Activated CD4-positive, alpha-beta T cell treated with anti-CD3 and anti-CD28 coated beads for 48 hours (primary cell): ENCODE measurements at regions not wholly inside any gene's neighbourhood (a gene's known extent, or its start where the extent isn't known, plus 50 kb on each side); places are given as distances from the start of the nearest gene placed in this dataset.

ENCODE experiments used
- DNase-seq: peaks from one replicate; pipeline ENCODE4 v3.0.0-alpha.2; 2020

GRCh38 chr12:11446372-11446771 lies 51.0 kb upstream of the PRB2 start:
- no peak for DNase-seq

GRCh38 chr12:11457996-11458645 lies 62.8 kb upstream of the PRB2 start:
- DNase-seq, result no peak

GRCh38 chr12:11460343-11461023 lies 65.1 kb upstream of the PRB2 start:
- no peak for DNase-seq

- DNase-seq, result no peak
Measured at GRCh38 chr12:11461433-11461832, 66.1 kb upstream of the PRB2 start.

GRCh38 chr12:11477110-11477509 lies 81.7 kb upstream of the PRB2 start:
- no peak for DNase-seq

GRCh38 chr12:11482955-11483354 lies 87.6 kb upstream of the PRB2 start:
- DNase-seq, result no peak

- DNase-seq, result peak; percentile 86
Measured at GRCh38 chr12:11486623-11487444, 91.5 kb upstream of the PRB2 start.

- DNase-seq, result no peak
Measured at GRCh38 chr12:11496157-11496851, 100.9 kb upstream of the PRB2 start.

- DNase-seq, result no peak
Measured at GRCh38 chr12:11497438-11497837, 102.1 kb upstream of the PRB2 start.

GRCh38 chr12:11497995-11498394 lies 102.6 kb upstream of the PRB2 start:
- DNase-seq, result no peak

GRCh38 chr12:11498574-11498973 lies 103.2 kb upstream of the PRB2 start:
- DNase-seq, result peak; percentile 42

- DNase-seq, result no peak
Measured at GRCh38 chr12:11499806-11500187, 104.4 kb upstream of the PRB2 start.

- peak; percentile 87 for DNase-seq
Measured at GRCh38 chr12:11500188-11500860, 105.0 kb upstream of the PRB2 start.

- DNase-seq, result no peak
Measured at GRCh38 chr12:11500861-11501230, 105.5 kb upstream of the PRB2 start.

GRCh38 chr12:11508699-11509098 lies 113.3 kb upstream of the PRB2 start:
- DNase-seq, result no peak

- DNase-seq, result no peak
Measured at GRCh38 chr12:11509326-11509725, 114.0 kb upstream of the PRB2 start.

GRCh38 chr12:11510671-11511070 lies 115.3 kb upstream of the PRB2 start:
- no peak for DNase-seq

- DNase-seq, result no peak
Measured at GRCh38 chr12:11513288-11513687, 117.9 kb upstream of the PRB2 start.

GRCh38 chr12:11517080-11517479 lies 121.7 kb upstream of the PRB2 start:
- DNase-seq, result no peak

GRCh38 chr12:11524446-11524845 lies 125.0 kb upstream of the ETV6 start:
- no peak for DNase-seq

GRCh38 chr12:11534064-11534463 lies 115.4 kb upstream of the ETV6 start:
- DNase-seq, result no peak

GRCh38 chr12:11535127-11535526 lies 114.3 kb upstream of the ETV6 start:
- no peak for DNase-seq

- no peak for DNase-seq
Measured at GRCh38 chr12:11539156-11539555, 110.3 kb upstream of the ETV6 start.
